Transverse colon (tissue), 3 donors: ENCODE measurements at regions not wholly inside any gene's neighbourhood (a gene's known extent, or its start where the extent isn't known, plus 50 kb on each side); places are given as distances from the start of the nearest gene placed in this dataset.

Source experiments
- EP300 ChIP-seq: sonication (generic); formaldehyde crosslinking; IDR thresholded peaks from one replicate; pipeline ENCODE4 v1.6.1; 2017; ENCODE audit warnings: antibody characterized with exemption, low read depth
- POLR2A ChIP-seq: fragments of 450-650 bp; IDR thresholded peaks from one replicate; pipeline ENCODE4 v1.6.1; 2016; ENCODE audit warnings: antibody characterized with exemption, mild to moderate bottlenecking, moderate library complexity
- TF ChIP-seq, protein P1 (sequence below), 5 experiments: fragments of 200-600 bp in 3 of 5; fragments of 450-650 bp in 2 of 5; sonication (generic) in 3 of 5; IDR thresholded peaks; 1 replicate in 2 of 5; 2 replicates in 3 of 5; pipeline ENCODE4 v1.5.1; 2016 to 2017; ENCODE audit warnings: antibody characterized with exemption in 5 of 5, inconsistent platforms in 3 of 5, mild to moderate bottlenecking in 2 of 5, moderate library complexity in 1 of 5

- TF ChIP-seq, protein P1, sequence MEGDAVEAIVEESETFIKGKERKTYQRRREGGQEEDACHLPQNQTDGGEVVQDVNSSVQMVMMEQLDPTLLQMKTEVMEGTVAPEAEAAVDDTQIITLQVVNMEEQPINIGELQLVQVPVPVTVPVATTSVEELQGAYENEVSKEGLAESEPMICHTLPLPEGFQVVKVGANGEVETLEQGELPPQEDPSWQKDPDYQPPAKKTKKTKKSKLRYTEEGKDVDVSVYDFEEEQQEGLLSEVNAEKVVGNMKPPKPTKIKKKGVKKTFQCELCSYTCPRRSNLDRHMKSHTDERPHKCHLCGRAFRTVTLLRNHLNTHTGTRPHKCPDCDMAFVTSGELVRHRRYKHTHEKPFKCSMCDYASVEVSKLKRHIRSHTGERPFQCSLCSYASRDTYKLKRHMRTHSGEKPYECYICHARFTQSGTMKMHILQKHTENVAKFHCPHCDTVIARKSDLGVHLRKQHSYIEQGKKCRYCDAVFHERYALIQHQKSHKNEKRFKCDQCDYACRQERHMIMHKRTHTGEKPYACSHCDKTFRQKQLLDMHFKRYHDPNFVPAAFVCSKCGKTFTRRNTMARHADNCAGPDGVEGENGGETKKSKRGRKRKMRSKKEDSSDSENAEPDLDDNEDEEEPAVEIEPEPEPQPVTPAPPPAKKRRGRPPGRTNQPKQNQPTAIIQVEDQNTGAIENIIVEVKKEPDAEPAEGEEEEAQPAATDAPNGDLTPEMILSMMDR (IDR thresholded peaks at IDR 0.05), result no peak
- no peak for TF ChIP-seq POLR2A
- TF ChIP-seq EP300, result no peak
These were observed 552.6 kb downstream of the NAP1L3 start for GRCh38 chrX:93120805-93121204.
